ENCODE measurements at regions not wholly inside any gene's neighbourhood (a gene's known extent, or its start where the extent isn't known, plus 50 kb on each side); places are given as distances from the start of the nearest gene placed in this dataset.
"Not testable (repeated sequence)": the region's sequence is repeated elsewhere in the genome, so short reads cannot be mapped to it uniquely, and the experiment has no call there.

DNA sequence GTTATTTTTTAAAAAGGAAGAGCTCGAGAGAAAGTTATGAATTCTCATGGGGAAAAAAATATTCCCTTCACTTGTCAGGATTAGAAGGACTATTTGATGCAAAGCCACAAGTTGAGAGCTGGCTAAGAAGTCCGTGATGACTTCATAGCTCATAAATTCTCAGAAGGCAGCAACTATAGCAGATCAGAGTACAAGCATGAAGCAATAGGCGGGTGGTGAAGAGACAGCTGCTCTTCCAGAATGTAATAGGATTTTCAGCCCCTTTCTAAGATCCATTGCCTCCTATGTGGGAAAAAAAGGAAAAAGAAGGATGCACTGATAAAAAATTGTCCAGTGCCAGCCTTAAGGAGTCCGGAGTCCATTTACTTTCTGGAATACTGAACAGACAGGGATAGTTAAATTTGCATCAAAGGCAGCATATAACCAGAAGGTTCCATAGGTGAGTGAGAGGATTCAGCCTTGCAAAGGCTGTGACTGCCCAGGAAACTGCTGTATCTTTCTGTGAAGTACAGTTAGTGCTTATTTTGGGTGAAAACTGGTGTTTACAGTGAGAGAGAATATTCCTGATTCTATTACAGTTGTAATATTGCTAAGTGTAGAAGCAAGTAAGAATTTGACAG lies 929.5 kb upstream of the ALCAM start:
- no peaks in the 10 kb centered on the region for H3K9me3 ChIP-seq (ENCODE audit: severe bottlenecking)
- H3K36me3 ChIP-seq: no peaks in the 10 kb centered on the region
- H3K27ac ChIP-seq: no peak overlapping the region
- TF ChIP-seq, protein P1, sequence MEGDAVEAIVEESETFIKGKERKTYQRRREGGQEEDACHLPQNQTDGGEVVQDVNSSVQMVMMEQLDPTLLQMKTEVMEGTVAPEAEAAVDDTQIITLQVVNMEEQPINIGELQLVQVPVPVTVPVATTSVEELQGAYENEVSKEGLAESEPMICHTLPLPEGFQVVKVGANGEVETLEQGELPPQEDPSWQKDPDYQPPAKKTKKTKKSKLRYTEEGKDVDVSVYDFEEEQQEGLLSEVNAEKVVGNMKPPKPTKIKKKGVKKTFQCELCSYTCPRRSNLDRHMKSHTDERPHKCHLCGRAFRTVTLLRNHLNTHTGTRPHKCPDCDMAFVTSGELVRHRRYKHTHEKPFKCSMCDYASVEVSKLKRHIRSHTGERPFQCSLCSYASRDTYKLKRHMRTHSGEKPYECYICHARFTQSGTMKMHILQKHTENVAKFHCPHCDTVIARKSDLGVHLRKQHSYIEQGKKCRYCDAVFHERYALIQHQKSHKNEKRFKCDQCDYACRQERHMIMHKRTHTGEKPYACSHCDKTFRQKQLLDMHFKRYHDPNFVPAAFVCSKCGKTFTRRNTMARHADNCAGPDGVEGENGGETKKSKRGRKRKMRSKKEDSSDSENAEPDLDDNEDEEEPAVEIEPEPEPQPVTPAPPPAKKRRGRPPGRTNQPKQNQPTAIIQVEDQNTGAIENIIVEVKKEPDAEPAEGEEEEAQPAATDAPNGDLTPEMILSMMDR (IDR thresholded peaks at IDR 0.05; ENCODE audit: low read depth, low read length): no peak
- H3K27me3 ChIP-seq (ENCODE audit: insufficient read depth, low read depth, severe bottlenecking): no peaks in the 10 kb centered on the region
- DNase-seq: no peak
- no peak overlapping the region for H3K4me3 ChIP-seq (ENCODE audit: low read depth, low read length)

DNA sequence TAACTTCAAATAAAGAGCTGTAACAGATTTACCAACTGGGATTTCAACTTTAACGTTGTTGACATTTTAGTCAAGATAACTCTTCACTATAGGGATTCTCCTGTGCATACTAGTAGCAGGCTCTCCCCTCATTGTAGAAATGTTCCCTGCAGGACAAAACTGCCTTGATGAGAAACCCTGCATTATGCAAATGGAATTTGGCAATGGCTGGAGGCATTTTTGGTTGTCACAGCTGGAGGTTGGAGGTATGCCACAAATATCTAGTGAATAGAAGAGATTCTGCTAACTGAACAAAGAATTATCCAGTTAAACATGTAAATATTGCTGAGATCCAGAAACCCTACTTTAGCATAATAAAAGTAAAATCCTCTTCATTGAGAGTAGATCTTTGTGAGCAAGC lies 928.8 kb upstream of the ALCAM start:
- Histone ChIP-seq H3K4me3 (ENCODE audit: low read depth, low read length) (no peak overlapping the region), H3K27me3 (ENCODE audit: insufficient read depth, low read depth, severe bottlenecking) (no peaks in the 10 kb centered on the region), H3K27ac (no peak overlapping the region), H3K36me3 (no peaks in the 10 kb centered on the region), H3K9me3 (ENCODE audit: severe bottlenecking) (no peaks in the 10 kb centered on the region)
- TF ChIP-seq, protein P1 (IDR thresholded peaks at IDR 0.05; ENCODE audit: low read depth, low read length): no peak
- no peak for DNase-seq

DNA sequence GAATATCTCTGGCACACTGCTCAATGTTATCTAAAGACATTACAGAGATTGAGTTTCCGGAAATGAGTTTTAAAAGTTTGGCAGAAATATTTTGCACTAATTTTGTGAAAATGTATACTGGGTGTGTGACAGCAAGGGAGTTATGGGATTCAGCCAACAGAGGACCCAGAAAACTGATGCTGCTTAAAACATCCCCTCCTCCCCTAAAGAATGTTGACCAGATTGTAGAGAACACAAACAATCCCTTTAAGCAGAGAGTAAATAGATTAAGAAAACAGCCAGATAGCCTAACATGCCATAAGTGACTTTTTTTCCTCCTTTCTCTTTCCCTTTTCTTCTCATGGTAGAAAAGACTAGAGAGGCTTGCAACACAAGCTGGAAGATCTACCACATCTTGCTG lies 928.0 kb upstream of the ALCAM start:
- TF ChIP-seq, protein P1 (IDR thresholded peaks at IDR 0.05; ENCODE audit: low read depth, low read length): no peak
- no peak for DNase-seq
- Histone ChIP-seq H3K27ac (no peak overlapping the region), H3K9me3 (ENCODE audit: severe bottlenecking) (no peaks in the 10 kb centered on the region), H3K36me3 (no peaks in the 10 kb centered on the region), H3K4me3 (ENCODE audit: low read depth, low read length) (no peak overlapping the region), H3K27me3 (ENCODE audit: insufficient read depth, low read depth, severe bottlenecking) (no peaks in the 10 kb centered on the region)

DNA sequence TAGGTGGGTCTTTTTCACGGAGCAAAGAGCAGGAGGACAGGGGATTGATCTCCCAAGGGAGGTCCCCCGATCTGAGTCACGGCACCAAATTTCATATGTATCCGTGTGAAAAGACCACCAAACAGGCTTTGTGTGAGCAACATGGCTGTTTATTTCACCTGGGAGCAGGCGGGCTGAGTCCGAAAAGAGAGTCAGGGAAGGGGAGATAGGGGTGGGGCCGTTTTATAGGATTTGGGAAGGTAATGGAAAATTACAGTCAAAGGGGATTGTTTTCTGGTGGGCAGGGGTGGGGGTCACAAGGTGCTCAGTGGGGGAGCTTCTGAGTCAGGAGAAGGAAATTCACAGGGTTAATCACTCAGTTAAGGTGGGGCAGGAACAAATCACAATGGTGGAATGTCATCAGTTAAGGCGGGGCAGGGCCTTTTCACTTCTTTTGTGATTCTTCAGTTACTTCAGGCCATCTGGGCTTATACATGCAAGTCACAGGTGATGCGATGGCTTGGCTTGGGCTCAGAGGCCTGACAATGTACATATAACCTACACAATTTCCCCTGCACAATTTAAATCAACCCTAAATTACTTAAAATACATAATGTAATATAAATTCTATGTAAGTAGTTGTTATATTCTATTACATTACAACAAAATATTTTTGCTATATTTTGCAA lies 921.3 kb upstream of the ALCAM start:
- H3K27ac ChIP-seq; H3K4me3 ChIP-seq (ENCODE audit: low read depth, low read length); H3K27me3 ChIP-seq (ENCODE audit: insufficient read depth, low read depth, severe bottlenecking); H3K36me3 ChIP-seq; H3K9me3 ChIP-seq (ENCODE audit: severe bottlenecking); DNase-seq: not testable (repeated sequence)

DNA sequence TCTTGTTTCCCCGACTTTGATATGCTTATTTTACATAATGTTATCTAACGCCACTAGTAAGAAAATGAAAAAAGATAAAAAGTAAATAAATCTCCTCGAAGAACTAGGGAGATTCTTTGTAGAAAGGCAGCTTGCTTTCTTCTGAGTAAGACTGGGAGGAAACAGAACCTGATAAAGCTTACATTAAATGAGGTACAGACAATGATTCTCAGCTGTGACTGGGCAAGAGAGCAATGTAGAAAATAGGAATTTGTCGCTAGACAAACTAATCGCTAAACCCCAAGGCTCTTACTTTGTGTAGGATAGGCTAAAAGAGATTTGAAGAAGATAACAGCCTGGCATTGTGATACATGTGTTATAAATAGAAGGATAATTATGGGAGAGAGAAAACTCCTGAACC lies 919.0 kb upstream of the ALCAM start:
- no peak for DNase-seq
- no peaks in the 10 kb centered on the region for H3K9me3 ChIP-seq (ENCODE audit: severe bottlenecking)
- H3K27me3 ChIP-seq (ENCODE audit: insufficient read depth, low read depth, severe bottlenecking): no peaks in the 10 kb centered on the region
- H3K4me3 ChIP-seq (ENCODE audit: low read depth, low read length): no peak overlapping the region
- TF ChIP-seq, protein P1 (IDR thresholded peaks at IDR 0.05; ENCODE audit: low read depth, low read length): no peak
- H3K27ac ChIP-seq: no peak overlapping the region
- no peaks in the 10 kb centered on the region for H3K36me3 ChIP-seq

DNA sequence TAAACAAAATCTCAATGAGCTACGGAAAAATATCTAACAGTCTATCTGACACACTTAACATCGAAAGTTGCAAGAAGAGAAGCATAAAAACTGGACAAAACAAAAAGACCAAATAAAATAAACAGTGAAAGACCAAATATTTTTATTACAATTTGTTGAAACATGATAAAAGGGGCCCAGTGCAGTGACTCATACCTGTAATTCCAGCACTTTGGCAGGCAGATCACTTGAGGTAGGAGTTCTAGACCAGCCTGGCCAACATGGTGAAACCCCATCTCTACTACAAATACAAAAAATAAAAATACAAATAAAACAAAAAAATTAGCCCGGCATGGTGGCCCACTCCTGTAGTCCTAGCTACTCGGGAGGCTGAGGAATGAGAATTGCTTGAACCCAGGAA lies 914.0 kb upstream of the ALCAM start:
- Histone ChIP-seq H3K9me3 (ENCODE audit: severe bottlenecking) (no peaks in the 10 kb centered on the region), H3K27me3 (ENCODE audit: insufficient read depth, low read depth, severe bottlenecking) (no peaks in the 10 kb centered on the region), H3K4me3 (ENCODE audit: low read depth, low read length) (no peak overlapping the region), H3K27ac (no peak overlapping the region), H3K36me3 (no peaks in the 10 kb centered on the region)
- no peak for DNase-seq
- TF ChIP-seq, protein P1 (IDR thresholded peaks at IDR 0.05; ENCODE audit: low read depth, low read length): no peak
